Fibroblast of skin of abdomen (primary cell): ENCODE measurements at regions not wholly inside any gene's neighbourhood (a gene's known extent, or its start where the extent isn't known, plus 50 kb on each side); places are given as distances from the start of the nearest gene placed in this dataset.
A peak's percentile ranks its signal among the peaks of the same experiment; 100 is the strongest.

Experiments
- DNase-seq: peaks from one replicate; pipeline ENCODE4 v3.0.0-alpha.2; 2013

- DNase-seq, result peak; percentile 27
Measured at GRCh38 chr11:103530257-103530656, 421.0 kb downstream of the DYNC2H1 start.

- peak; percentile 87 for DNase-seq
Measured at GRCh38 chr11:103532133-103532788, 423.0 kb downstream of the DYNC2H1 start.

- DNase-seq, result no peak
Measured at GRCh38 chr11:103534191-103534590, 425.0 kb downstream of the DYNC2H1 start.

- DNase-seq, result no peak
Measured at GRCh38 chr11:103534959-103535358, 425.7 kb downstream of the DYNC2H1 start.

- no peak for DNase-seq
Measured at GRCh38 chr11:103536335-103536722, 427.1 kb downstream of the DYNC2H1 start.

GRCh38 chr11:103537904-103538502, 428.8 kb downstream of the DYNC2H1 start:
- peak; percentile 41 for DNase-seq

- no peak for DNase-seq
Measured at GRCh38 chr11:103539166-103539565, 429.9 kb downstream of the DYNC2H1 start.

- DNase-seq, result no peak
Measured at GRCh38 chr11:103541186-103541795, 432.1 kb downstream of the DYNC2H1 start.

- no peak for DNase-seq
Measured at GRCh38 chr11:103542851-103543250, 433.6 kb downstream of the DYNC2H1 start.

GRCh38 chr11:103543456-103543855, 434.2 kb downstream of the DYNC2H1 start:
- DNase-seq, result no peak

- no peak for DNase-seq
Measured at GRCh38 chr11:103544874-103545273, 435.6 kb downstream of the DYNC2H1 start.

GRCh38 chr11:103545551-103545950, 436.3 kb downstream of the DYNC2H1 start:
- DNase-seq, result no peak

- peak; percentile 61 for DNase-seq
Measured at GRCh38 chr11:103546236-103546635, 437.0 kb downstream of the DYNC2H1 start.

- DNase-seq, result no peak
Measured at GRCh38 chr11:103547024-103547423, 437.8 kb downstream of the DYNC2H1 start.

GRCh38 chr11:103547691-103548090, 438.5 kb downstream of the DYNC2H1 start:
- no peak for DNase-seq

GRCh38 chr11:103548838-103549237, 439.6 kb downstream of the DYNC2H1 start:
- DNase-seq, result no peak

- DNase-seq, result no peak
Measured at GRCh38 chr11:103550811-103551210, 441.6 kb downstream of the DYNC2H1 start.

GRCh38 chr11:103552086-103552485, 442.9 kb downstream of the DYNC2H1 start:
- DNase-seq, result no peak

- DNase-seq, result no peak
Measured at GRCh38 chr11:103556171-103556570, 446.9 kb downstream of the DYNC2H1 start.

- no peak for DNase-seq
Measured at GRCh38 chr11:103566116-103566515, 456.9 kb downstream of the DYNC2H1 start.

GRCh38 chr11:103581760-103582159, 454.7 kb upstream of the DDI1 start:
- no peak for DNase-seq

GRCh38 chr11:103582351-103582909, 454.0 kb upstream of the DDI1 start:
- DNase-seq, result no peak

- DNase-seq, result no peak
Measured at GRCh38 chr11:103584021-103584420, 452.4 kb upstream of the DDI1 start.

GRCh38 chr11:103584720-103585119, 451.7 kb upstream of the DDI1 start:
- DNase-seq, result no peak
